T1000 (cell line): ENCODE measurements at regions not wholly inside any gene's neighbourhood (a gene's known extent, or its start where the extent isn't known, plus 50 kb on each side); places are given as distances from the start of the nearest gene placed in this dataset.

Experiments
- DNase-seq: peaks from one replicate; lab custom pipeline; 2025; ENCODE audit warnings: mixed read lengths; lab: John Stamatoyannopoulos, UW

GRCh38 chr4:27267970-27268355 lies 407.3 kb downstream of the STIM2 start:
- no peak for DNase-seq

GRCh38 chr4:27270435-27270834 lies 409.8 kb downstream of the STIM2 start:
- DNase-seq: no peak

DNA sequence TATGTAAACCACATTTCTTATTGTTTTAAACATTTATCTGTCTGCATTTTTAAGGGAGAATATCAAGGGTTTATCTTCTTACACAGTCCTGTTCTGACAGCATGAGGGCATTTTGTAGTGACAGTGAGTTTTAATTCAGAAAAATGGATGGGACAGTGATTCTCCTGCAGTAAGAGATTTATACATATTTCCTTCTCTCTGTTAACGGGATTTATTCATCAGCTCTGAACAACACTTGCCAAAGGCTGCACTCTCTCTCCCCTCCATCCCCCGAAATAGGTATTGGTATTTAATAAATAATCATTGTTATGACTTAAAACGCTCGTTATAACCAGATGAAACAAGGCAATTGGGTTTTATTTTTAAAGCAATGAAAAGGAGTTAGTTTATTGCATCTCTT lies 410.9 kb downstream of the STIM2 start:
- DNase-seq: no peak

GRCh38 chr4:27272217-27272616 lies 411.6 kb downstream of the STIM2 start:
- no peak for DNase-seq

GRCh38 chr4:27276307-27277073 lies 415.8 kb downstream of the STIM2 start:
- DNase-seq: no peak

DNA sequence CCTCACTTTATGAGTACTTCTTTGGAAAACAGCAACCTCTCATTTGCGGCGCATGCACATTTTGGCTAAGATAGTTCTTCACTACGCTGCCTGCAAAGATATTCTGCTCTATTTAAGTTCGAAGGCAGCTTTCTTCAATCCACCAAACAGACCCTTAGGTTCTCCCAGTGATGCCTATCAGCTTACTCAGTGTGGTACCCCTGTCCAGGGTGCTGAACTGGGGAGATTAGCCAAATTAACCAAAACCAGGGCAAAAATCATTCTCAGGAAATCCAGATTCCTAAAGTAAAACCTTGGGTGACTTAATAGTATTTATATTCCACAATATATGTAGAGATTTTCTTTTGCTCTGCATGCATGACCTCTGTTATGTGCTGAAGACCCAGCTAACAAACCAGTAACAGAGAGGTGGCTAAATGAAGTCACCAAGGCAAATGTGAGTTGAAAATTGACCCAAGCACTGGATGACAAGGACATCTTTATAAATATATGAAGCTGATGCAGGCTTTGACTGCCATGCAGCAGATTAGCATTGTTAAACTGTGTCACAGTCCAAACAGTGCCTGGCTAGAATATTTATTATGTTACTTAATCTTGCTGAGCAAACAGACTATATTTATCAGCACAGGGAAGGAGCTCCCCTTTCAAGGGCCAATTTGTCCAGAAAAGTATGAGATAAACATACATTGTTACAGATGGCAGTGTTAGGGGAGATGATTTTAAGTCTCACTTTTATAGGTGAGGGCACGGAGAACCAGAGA lies 418.2 kb downstream of the STIM2 start:
- DNase-seq: peak; percentile 35

- DNase-seq: no peak
These were observed 427.9 kb downstream of the STIM2 start for GRCh38 chr4:27288496-27288895.

DNA sequence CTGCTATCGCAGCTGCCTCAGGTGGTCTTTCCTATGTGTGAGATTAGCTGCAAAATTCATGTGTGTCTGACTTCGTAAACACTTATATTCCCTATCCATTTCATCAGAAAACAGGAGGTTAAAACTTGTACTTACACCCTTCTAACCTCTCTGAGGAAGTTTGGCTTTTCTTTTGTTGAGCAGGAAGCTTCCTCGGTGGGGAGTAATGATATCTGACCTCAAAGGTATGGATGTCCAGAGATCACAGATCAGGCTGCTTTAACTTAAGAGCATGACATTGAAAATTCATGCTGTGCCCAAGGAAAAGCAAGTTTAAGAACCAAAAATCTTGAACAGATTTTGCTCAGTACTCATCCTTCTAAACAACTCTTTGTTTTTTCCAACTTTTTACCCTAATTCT lies 429.1 kb downstream of the STIM2 start:
- DNase-seq: no peak

DNA sequence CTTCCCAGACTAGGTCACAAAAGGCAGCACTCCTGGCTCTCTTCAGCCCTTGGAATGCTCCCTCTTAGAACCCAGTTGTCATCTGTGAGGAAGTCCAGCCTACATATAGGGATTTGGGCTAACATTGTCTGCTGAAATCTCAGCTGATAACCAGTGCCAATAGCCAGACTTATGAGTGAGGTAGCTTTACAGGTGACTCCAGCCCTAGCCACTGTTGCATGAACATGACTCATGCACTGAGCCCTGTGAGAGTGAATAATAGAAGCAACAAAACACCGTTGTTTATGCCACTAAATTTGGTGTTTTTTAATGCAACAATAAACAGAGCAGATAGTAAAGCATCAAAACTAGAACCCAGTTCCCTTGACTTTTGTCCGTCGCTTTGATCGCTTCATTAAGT lies 433.2 kb downstream of the STIM2 start:
- no peak for DNase-seq

DNA sequence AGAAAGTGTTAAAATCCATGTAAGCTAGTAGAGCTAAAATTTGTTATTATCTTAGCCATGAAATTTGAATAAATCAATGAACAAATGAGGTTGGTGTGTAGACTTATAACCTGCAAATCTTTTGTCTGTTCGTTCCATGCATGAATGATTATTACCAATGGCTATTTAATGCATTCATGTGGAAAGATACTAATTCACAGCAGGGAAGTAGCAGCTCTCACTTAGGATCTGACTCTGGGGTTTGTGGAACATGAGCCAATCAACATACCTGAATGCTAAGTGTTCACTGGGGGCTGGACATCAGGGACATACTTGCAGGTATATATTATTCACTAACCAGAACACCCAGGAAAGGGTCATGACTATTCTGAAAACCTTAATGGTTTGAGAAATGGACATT lies 444.1 kb downstream of the STIM2 start:
- no peak for DNase-seq

DNA sequence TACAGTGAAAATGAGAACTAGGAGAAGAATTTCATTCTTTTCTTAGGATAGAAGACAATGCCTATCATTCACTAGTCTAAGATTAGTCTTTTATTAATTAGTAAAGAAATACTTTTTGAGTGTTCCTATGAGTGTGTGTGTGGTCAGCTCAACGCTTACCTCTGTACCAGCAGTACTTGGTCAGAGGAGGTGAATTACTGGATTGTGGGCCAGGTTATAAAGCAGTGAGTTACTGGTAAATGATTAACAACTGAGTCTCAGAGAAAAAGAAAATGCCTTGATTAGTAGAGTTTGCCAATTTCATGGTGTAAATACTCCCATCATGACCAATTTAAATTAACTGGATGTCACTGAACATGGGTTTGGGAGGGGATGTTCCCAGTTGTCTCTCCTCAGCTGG lies 444.6 kb downstream of the STIM2 start:
- DNase-seq: no peak

- DNase-seq: no peak
These were observed 447.7 kb downstream of the STIM2 start for GRCh38 chr4:27308379-27308778.

- no peak for DNase-seq
These were observed 455.0 kb downstream of the STIM2 start for GRCh38 chr4:27315625-27316024.

DNA sequence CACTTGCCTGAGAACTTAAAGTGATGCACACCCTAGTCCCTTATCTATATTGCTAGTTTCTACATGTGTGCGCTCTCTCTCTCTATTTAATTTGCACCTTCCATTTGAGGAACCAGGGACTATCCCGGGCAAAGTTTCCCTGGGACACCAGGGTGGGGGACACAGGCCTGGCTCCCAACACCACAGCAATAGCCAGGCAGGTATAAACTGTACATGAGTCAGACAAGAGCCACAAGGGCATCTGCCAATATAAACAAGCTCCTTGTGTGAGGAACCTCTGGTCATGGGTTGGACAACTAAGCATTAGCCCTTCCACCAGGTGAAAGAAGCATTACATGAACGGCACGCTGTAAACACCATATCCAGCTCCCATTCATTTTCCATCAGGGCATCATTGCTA lies 455.5 kb downstream of the STIM2 start:
- DNase-seq: no peak

- no peak for DNase-seq
These were observed 458.1 kb downstream of the STIM2 start for GRCh38 chr4:27318740-27319139.

GRCh38 chr4:27326991-27327390 lies 466.4 kb downstream of the STIM2 start:
- no peak for DNase-seq

DNA sequence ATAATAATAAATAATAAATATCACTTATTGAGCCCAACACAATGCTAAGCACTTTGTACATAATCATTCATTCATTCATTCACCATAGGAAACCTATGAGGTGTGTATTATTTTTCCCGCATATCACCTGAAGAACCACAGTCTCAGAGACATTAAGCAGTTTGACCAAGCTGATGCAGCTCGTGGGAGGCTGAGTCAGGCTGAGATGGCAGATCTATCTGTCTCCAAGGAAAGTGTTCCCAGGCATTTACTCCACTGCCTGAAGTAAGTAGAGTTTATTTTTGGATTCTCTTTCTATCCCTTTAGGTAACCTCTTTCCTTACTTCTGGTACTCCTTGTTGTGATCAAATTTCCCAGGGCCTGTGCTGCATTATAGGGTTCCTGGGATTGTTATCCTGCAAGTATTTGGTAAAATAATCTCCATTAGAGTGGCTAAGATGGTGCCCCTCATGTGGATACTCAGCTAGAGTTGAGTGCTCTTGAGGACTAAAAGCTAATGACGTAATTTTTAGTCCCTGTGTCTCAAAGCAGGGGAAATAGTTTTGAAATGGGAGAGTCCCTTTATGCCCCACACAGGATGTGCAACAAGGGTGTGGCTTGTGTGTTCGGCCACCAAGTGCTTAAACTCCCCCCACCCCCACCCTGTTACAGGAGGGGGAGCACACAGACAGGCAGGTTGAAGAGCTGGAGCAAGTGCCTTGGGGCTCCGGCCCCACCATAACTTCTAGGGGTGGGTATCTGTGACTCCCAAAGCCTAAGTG lies 467.0 kb downstream of the STIM2 start:
- DNase-seq: no peak

DNA sequence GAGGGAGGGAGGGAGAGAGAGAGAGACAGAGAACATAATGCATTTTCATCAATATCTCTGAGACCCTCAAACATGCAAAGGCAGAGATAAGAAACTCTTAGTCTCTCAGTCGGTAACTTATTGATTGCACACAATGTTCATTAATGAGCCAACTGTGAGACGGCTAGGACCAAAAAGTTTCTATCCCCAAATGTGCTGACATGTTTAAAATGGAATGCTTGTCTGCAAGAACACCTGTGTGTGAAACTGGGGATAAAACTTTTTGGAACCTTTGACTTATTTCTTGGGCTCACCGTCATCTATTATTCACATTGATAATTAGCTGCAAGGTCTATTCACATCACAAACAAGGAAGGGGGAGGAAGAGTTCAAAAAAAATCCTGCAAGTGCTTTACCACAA lies 477.9 kb downstream of the STIM2 start:
- DNase-seq: no peak

DNA sequence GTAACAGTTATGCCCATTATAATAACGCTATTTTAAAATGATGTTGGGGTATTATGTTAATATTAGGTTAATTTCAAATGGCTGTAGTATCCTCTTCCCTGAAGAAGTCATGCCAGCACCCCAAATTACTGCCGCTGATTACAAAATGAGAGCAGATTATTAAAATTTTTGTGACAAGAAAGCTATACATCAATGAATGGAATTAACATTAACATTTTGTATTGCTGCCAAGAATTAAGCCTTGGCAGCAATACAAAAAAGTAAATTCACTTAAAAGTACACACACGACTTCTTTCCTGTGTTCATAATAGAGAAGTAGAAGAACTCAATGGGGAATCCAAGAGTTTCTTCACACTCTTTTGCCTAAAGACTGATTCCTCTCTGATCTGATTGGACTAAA lies 482.8 kb downstream of the STIM2 start:
- no peak for DNase-seq

DNA sequence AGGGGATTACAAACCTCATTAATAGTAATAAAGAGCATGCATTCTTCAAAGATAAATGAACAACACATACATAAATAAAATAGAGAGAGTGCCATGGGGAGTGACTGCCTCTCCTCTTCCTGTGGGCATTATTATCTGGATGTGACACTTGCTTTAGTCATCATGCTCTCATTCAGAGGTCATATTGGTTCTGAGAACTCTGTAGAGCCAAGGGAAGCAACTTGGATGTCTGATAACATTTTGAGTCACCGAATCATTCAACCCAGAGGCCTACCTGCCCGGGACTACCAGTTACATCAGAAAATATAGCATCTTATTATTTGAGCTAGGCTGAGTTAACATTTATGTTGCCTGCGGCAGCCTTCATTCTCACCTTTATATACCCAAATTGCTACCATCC lies 489.5 kb downstream of the STIM2 start:
- peak; percentile 14 for DNase-seq

GRCh38 chr4:27357283-27357682 lies 496.6 kb downstream of the STIM2 start:
- no peak for DNase-seq

DNA sequence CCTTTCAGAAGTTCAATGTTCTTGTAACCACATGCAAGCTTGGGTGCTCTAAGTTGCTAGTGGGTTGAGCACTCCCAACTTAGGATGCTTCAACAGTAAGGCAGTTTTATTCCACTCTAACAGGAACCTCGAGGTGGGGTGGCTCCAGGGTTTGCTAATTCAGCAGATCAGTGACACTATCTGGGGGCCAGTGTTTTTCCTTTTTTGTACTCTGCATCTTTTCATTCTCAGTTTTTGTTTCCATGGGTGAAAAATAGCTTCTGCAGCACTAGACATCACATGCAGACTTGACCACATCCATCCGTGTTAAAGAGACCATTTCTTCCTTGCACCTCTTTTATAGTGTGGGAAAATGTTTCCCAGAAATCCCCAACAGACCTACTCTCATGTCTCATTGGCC lies 497.6 kb downstream of the STIM2 start:
- no peak for DNase-seq

DNA sequence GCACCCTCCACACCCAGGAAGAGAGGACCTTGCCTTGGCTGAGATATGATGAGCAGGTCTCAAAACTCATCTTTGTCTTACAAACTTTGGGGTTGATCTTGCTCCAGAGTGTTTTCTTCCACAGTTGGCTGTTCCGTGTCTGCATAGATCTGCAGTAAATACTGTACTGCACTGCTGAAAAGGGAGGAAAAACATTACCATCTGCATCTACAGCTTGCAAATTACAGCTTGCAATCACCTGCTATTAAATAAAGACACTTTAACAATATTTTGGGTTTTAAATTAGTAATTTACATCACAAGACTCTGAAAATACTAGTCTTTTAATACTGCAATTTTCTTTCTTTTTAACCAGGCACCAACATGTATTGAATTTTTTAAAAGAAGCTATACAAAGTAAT lies 499.5 kb downstream of the STIM2 start:
- no peak for DNase-seq
